Nephron progenitor cell (in vitro differentiated cells): ENCODE measurements at regions not wholly inside any gene's neighbourhood (a gene's known extent, or its start where the extent isn't known, plus 50 kb on each side); places are given as distances from the start of the nearest gene placed in this dataset.

Source experiments
- DNase-seq: peaks from one replicate; pipeline ENCODE4 v3.0.0; 2021
- H3K27ac Mint-ChIP-seq: 2 replicates; pipeline ENCODE4 v1.8.0; 2021; ENCODE audit warnings: mild to moderate bottlenecking, moderate library complexity, mixed read lengths
- H3K27me3 Mint-ChIP-seq: 2 replicates; pipeline ENCODE4 v1.8.0; 2021; ENCODE audit warnings: mild to moderate bottlenecking, low read depth, mixed read lengths; ENCODE audit not compliant: poor library complexity
- H3K36me3 Mint-ChIP-seq: 2 replicates; pipeline ENCODE4 v1.8.0; 2021; ENCODE audit warnings: low read depth, mixed read lengths
- H3K4me1 Mint-ChIP-seq: 2 replicates; pipeline ENCODE4 v1.8.0; 2021; ENCODE audit warnings: mixed read lengths
- H3K4me3 Mint-ChIP-seq: 2 replicates; pipeline ENCODE4 v1.8.0; 2021; ENCODE audit warnings: mild to moderate bottlenecking, moderate library complexity, mixed read lengths
- H3K9me3 Mint-ChIP-seq: 2 replicates; pipeline ENCODE4 v1.8.0; 2021; ENCODE audit warnings: mild to moderate bottlenecking, moderate library complexity, mixed read lengths
- TF ChIP-seq, protein P1 (sequence below): fragments of 200-600 bp; sonication (generic); IDR thresholded peaks from 2 replicates; pipeline ENCODE4 v1.5.0; 2021; ENCODE audit warnings: antibody characterized with exemption

DNA sequence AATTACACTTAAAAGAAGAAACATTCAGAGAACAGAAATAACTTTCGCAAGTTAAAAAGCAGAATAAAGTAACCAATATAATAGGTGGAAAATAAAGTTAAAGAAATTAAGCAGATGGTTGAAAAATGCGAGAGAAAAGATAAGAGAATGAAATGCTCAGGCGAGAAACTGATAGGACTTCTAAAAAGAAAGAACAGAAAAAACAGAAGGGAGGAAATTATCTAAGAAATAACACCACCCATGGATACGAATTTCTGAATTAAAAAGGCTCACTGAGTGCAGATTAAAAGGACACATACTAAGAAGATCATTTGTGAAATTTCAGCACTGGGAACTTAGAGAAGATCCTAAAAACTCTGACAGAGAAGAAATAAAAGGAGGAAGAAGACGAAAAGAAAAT is 92.0 kb downstream of the HLX start:
- H3K9me3 Mint-ChIP-seq: peaks cover 13% of the 10 kb centered on the region
- TF ChIP-seq, protein P1, sequence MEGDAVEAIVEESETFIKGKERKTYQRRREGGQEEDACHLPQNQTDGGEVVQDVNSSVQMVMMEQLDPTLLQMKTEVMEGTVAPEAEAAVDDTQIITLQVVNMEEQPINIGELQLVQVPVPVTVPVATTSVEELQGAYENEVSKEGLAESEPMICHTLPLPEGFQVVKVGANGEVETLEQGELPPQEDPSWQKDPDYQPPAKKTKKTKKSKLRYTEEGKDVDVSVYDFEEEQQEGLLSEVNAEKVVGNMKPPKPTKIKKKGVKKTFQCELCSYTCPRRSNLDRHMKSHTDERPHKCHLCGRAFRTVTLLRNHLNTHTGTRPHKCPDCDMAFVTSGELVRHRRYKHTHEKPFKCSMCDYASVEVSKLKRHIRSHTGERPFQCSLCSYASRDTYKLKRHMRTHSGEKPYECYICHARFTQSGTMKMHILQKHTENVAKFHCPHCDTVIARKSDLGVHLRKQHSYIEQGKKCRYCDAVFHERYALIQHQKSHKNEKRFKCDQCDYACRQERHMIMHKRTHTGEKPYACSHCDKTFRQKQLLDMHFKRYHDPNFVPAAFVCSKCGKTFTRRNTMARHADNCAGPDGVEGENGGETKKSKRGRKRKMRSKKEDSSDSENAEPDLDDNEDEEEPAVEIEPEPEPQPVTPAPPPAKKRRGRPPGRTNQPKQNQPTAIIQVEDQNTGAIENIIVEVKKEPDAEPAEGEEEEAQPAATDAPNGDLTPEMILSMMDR: no peak
- H3K4me1 Mint-ChIP-seq: peaks cover 12% of the 10 kb centered on the region
- DNase-seq: no peak
- H3K4me3 Mint-ChIP-seq: no peak overlapping the region
- no peak overlapping the region for H3K27ac Mint-ChIP-seq
- no peaks in the 10 kb centered on the region for H3K36me3 Mint-ChIP-seq
- H3K27me3 Mint-ChIP-seq: no peaks in the 10 kb centered on the region

DNA sequence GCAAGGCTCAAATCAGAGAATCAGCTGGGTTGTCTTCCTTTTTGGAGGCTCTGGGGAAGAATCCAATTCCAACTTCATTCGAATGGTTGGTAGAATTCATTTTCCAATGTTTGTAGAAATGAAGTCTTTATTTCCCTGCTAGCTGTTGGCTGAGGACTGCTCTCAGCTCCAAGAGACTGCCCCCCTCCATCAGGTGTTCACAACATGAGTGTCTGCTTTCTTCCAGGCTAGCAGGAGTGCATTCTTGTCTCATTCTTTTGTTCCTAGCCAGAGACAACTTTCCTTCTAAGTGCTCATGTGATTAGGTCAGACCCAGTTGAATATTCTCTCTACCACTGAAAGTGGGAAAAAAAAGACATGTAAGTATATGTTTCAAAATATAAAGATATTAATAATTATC is 95.2 kb downstream of the HLX start:
- no peaks in the 10 kb centered on the region for H3K36me3 Mint-ChIP-seq
- no peak for DNase-seq
- TF ChIP-seq, protein P1: no peak
- H3K4me1 Mint-ChIP-seq: no peaks in the 10 kb centered on the region
- H3K27ac Mint-ChIP-seq: no peak overlapping the region
- no peak overlapping the region for H3K4me3 Mint-ChIP-seq
- H3K27me3 Mint-ChIP-seq: peaks cover 2% of the 10 kb centered on the region
- H3K9me3 Mint-ChIP-seq: peaks cover 9% of the 10 kb centered on the region

DNA sequence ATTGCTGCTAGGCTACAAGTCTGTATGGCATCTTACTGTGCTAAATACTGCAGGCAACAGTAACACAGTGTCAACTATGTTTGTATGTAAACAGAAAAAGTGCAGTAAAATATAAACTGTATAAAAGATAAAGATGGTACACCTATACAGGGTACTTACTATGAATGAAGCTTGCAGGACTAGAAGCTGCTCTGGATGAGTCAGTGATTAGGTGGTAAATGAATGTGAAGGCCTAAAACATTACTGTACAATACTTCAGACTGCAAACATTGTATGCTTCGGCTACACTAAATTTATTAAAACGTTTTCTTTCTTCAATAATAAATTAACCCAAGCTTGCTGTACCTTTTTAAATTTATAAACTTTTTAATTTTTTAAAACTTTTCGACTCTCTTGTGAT is 97.1 kb downstream of the HLX start:
- Mint-ChIP-seq H3K4me1 (no peaks in the 10 kb centered on the region), H3K4me3 (no peak overlapping the region), H3K36me3 (no peaks in the 10 kb centered on the region), H3K27me3 (peaks cover 9% of the 10 kb centered on the region), H3K9me3 (peaks cover 9% of the 10 kb centered on the region), H3K27ac (no peak overlapping the region)
- DNase-seq: no peak
- TF ChIP-seq, protein P1: no peak

DNA sequence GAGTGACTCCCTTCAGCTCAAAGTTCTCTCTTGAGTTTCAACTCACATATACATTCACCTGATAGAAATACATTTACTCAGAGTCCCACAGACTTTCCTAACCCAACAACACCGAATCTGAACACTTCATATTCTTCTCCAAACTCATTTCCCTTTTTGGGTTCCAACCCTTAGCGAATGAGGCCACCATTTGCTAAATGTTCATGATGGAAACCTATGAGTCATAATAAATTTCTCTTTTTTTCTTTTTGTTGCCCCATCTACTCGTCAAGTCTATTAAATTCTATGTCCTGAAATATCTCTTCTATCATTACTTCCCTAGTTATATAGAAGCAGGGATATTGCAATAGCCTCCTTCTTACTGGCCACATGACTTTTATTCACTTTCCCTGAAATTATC is 100.1 kb downstream of the HLX start:
- no peak for DNase-seq
- peaks cover 9% of the 10 kb centered on the region for H3K27me3 Mint-ChIP-seq
- no peaks in the 10 kb centered on the region for H3K9me3 Mint-ChIP-seq

DNA sequence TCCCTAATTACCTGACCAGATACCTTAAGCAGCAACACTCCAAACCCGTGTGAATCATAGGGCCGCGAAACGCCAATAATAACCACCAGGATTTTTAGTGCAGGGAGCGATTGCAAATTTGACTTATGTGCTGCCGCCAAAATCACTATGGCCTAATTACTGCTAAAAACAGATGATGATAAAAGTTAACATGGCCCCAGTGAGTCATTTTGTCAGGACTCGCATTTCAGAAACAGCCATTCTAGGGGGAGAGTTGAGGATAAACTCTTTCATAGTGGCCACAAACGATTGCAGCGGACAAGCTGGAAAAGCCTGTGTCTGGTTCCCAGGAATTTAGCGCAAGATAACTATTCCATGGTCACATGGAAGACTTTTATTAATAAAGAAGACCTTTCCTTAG is 103.4 kb downstream of the HLX start:
- Mint-ChIP-seq H3K9me3 (no peaks in the 10 kb centered on the region), H3K27ac (no peak overlapping the region)
- DNase-seq: no peak

More for the DNA sequence above, 100.1 kb downstream of the HLX start:
- Mint-ChIP-seq H3K4me3 (no peak overlapping the region), H3K36me3 (no peaks in the 10 kb centered on the region), H3K27ac (no peak overlapping the region), H3K4me1 (peaks cover 14% of the 10 kb centered on the region)
- TF ChIP-seq, protein P1: no peak

More for the DNA sequence above, 103.4 kb downstream of the HLX start:
- no peak overlapping the region for H3K4me3 Mint-ChIP-seq
- TF ChIP-seq, protein P1: no peak
- peaks cover 14% of the 10 kb centered on the region for H3K4me1 Mint-ChIP-seq
- peaks cover 17% of the 10 kb centered on the region for H3K27me3 Mint-ChIP-seq
- H3K36me3 Mint-ChIP-seq: no peaks in the 10 kb centered on the region
